Nephron (organoid): ENCODE measurements at regions not wholly inside any gene's neighbourhood (a gene's known extent, or its start where the extent isn't known, plus 50 kb on each side); places are given as distances from the start of the nearest gene placed in this dataset.

ENCODE experiments used
- H3K27ac Mint-ChIP-seq, 3 experiments: 2 replicates each; pipeline ENCODE4 v1.8.0; 2020; ENCODE audit warnings: mixed read lengths in 3 of 3, mild to moderate bottlenecking in 2 of 3, moderate library complexity in 1 of 3
- H3K27me3 Mint-ChIP-seq: 2 replicates; pipeline ENCODE4 v1.8.0; 2021; ENCODE audit warnings: low read depth, mild to moderate bottlenecking, moderate library complexity, mixed read lengths
- H3K36me3 Mint-ChIP-seq: 2 replicates; pipeline ENCODE4 v1.8.0; 2020; ENCODE audit warnings: low read depth, mixed read lengths
- H3K4me1 Mint-ChIP-seq: 2 replicates; pipeline ENCODE4 v1.8.0; 2020; ENCODE audit warnings: mixed read lengths
- H3K4me3 Mint-ChIP-seq, 3 experiments: 2 replicates each; pipeline ENCODE4 v1.8.0; 2020; ENCODE audit warnings: mild to moderate bottlenecking in 3 of 3, mixed read lengths in 3 of 3, moderate library complexity in 2 of 3
- H3K9me3 Mint-ChIP-seq: 2 replicates; pipeline ENCODE4 v1.8.0; 2020; ENCODE audit warnings: mixed read lengths
- TF ChIP-seq, protein P1 (sequence below), 3 experiments: fragments of 200-600 bp; sonication (generic); IDR thresholded peaks; one replicate each; pipeline ENCODE4 v1.5.0; 2021; ENCODE audit warnings: antibody characterized with exemption in 3 of 3; ENCODE audit not compliant: unreplicated experiment in 3 of 3

DNA sequence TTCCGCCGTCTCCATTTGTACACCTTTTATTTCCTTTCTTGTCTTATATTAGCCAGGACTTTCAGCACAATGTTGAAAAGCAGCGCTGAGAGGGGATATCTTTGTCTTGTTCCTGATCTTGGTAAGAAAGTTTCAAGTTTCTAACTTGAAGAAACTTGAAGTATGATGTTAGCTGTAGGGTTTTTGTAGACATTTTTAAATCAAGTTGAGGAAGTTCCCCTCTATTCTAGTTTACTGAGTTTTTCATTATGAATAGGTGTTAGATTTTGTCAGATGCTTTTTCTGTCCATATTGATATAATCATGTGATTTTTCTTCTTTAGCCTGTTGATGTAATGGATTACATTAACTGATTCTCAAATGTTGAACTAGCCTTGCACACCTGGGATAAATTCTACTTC lies 425.7 kb downstream of the PIK3R1 start:
- H3K27me3 Mint-ChIP-seq: no peaks in the 10 kb centered on the region
- H3K9me3 Mint-ChIP-seq: no peaks in the 10 kb centered on the region
- H3K36me3 Mint-ChIP-seq: no peaks in the 10 kb centered on the region
- H3K4me3 Mint-ChIP-seq: no peak overlapping the region
- H3K4me1 Mint-ChIP-seq: peaks cover 18% of the 10 kb centered on the region
- H3K27ac Mint-ChIP-seq: no peak overlapping the region
- TF ChIP-seq, protein P1, sequence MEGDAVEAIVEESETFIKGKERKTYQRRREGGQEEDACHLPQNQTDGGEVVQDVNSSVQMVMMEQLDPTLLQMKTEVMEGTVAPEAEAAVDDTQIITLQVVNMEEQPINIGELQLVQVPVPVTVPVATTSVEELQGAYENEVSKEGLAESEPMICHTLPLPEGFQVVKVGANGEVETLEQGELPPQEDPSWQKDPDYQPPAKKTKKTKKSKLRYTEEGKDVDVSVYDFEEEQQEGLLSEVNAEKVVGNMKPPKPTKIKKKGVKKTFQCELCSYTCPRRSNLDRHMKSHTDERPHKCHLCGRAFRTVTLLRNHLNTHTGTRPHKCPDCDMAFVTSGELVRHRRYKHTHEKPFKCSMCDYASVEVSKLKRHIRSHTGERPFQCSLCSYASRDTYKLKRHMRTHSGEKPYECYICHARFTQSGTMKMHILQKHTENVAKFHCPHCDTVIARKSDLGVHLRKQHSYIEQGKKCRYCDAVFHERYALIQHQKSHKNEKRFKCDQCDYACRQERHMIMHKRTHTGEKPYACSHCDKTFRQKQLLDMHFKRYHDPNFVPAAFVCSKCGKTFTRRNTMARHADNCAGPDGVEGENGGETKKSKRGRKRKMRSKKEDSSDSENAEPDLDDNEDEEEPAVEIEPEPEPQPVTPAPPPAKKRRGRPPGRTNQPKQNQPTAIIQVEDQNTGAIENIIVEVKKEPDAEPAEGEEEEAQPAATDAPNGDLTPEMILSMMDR (IDR thresholded peaks at IDR 0.05; ENCODE audit: unreplicated experiment in 3 of 3): no peak

DNA sequence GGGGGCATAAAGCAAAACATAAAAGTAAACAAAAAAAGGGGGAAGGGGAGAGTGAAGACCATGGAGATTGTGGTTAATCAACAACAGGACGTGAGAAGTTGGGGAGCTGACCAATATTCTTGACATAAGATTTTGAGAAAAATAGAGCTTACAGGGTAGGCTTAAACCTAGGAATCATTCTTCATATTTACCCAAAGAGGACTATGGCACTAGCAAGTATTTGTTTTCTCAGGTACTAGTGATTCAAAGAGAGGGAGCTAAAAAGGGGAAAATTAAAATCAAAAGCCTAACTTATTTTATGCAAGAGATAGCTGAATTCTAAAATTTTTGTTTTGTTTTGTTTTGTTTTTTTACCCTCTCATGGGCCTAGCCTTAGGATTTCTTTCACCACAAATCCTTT lies 427.5 kb downstream of the PIK3R1 start:
- TF ChIP-seq, protein P1 (IDR thresholded peaks at IDR 0.05; ENCODE audit: unreplicated experiment in 3 of 3): no peak
- Mint-ChIP-seq H3K36me3 (no peaks in the 10 kb centered on the region), H3K27me3 (no peaks in the 10 kb centered on the region), H3K4me1 (peaks cover 25% of the 10 kb centered on the region), H3K4me3 (no peak overlapping the region), H3K9me3 (no peaks in the 10 kb centered on the region), H3K27ac (peak overlapping the region; percentile 19 to 61 (median 33))

DNA sequence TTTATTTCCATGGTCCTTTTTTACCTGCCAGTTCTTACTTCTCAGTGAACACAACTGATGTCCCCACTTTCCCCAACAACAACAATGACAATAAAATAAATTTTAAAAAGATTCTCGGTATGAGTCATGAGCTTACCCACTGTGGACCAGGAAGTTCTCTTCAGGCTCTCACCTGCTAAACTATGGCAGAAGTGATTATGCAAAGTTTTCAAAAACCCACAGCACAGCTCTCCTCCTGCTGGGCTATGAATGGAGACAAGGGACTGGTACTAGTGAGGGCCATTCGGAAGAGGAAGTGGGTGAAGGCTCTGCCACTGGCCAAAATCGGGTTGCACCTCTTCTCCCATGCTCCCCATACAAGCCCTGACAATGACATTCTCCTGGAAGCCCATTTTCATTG lies 429.4 kb downstream of the PIK3R1 start:
- no peak overlapping the region for H3K4me3 Mint-ChIP-seq
- peaks cover 26% of the 10 kb centered on the region for H3K4me1 Mint-ChIP-seq
- H3K27me3 Mint-ChIP-seq: no peaks in the 10 kb centered on the region
- TF ChIP-seq, protein P1 (IDR thresholded peaks at IDR 0.05; ENCODE audit: unreplicated experiment in 3 of 3): no peak
- no peak overlapping the region for H3K27ac Mint-ChIP-seq
- no peaks in the 10 kb centered on the region for H3K36me3 Mint-ChIP-seq
- no peaks in the 10 kb centered on the region for H3K9me3 Mint-ChIP-seq

DNA sequence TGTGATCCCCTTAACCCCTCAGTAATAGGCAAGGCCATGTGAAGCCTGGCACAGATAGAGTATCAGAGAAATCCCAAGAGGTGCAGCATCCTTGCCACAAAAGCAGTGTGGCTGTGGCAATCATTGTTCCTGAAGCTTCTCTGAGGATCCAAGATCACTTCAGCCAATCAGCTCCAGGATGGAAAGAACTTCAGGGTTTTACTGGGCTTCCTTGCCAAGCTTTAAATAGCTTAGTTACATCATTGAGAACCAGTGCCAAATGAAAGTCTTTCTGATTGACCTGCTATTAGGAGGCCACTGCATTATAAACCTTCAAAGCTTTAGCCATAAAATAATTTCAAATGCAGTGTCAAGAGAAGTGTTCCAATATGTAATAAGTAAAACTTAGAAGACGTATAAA lies 430.6 kb downstream of the PIK3R1 start:
- no peaks in the 10 kb centered on the region for H3K9me3 Mint-ChIP-seq
- no peaks in the 10 kb centered on the region for H3K27me3 Mint-ChIP-seq

DNA sequence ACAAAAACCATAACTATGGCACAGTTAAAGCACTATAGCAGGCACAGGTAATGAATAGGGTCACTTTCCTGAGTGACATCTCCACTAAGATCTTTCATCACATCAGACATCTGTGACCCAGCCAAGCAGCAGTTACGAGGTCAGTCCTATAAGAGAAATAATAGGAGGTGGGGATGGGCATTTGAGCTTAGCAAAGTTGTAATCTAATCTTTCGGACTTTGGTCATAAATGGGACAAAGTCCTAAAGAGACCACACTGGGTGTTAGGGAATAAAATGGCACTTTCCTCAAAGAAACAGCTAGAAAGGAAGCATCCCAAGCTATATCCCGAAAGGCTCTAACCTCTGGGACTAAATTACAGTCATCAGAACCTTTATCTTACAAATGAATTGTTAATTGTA lies 432.2 kb downstream of the PIK3R1 start:
- Mint-ChIP-seq H3K4me3 (no peak overlapping the region), H3K27me3 (no peaks in the 10 kb centered on the region), H3K36me3 (no peaks in the 10 kb centered on the region), H3K4me1 (peaks cover 49% of the 10 kb centered on the region), H3K27ac (peak overlapping the region; percentile 56 to 95 (median 85)), H3K9me3 (no peaks in the 10 kb centered on the region)
- TF ChIP-seq, protein P1 (IDR thresholded peaks at IDR 0.05; ENCODE audit: unreplicated experiment in 3 of 3): no peak

More for the DNA sequence above, 430.6 kb downstream of the PIK3R1 start:
- Mint-ChIP-seq H3K4me1 (peaks cover 37% of the 10 kb centered on the region), H3K27ac (peak overlapping the region; percentile 61 to 95 (median 76)), H3K4me3 (no peak overlapping the region), H3K36me3 (no peaks in the 10 kb centered on the region)
- TF ChIP-seq, protein P1 (IDR thresholded peaks at IDR 0.05; ENCODE audit: unreplicated experiment in 3 of 3): no peak
